Activated naive CD8-positive, alpha-beta T cell (primary cell): ENCODE measurements at regions not wholly inside any gene's neighbourhood (a gene's known extent, or its start where the extent isn't known, plus 50 kb on each side); places are given as distances from the start of the nearest gene placed in this dataset.
"Not testable (repeated sequence)": the region's sequence is repeated elsewhere in the genome, so short reads cannot be mapped to it uniquely, and the experiment has no call there.

ENCODE experiments used
- H3K27ac Mint-ChIP-seq: one replicate; pipeline ENCODE4 v1.8.0; 2021; ENCODE audit warnings: mixed read lengths
- H3K27me3 Mint-ChIP-seq: one replicate; pipeline ENCODE4 v1.8.0; 2021; ENCODE audit warnings: mixed read lengths
- H3K36me3 Mint-ChIP-seq: one replicate; pipeline ENCODE4 v1.8.0; 2021; ENCODE audit warnings: mixed read lengths
- H3K4me1 Mint-ChIP-seq: one replicate; pipeline ENCODE4 v1.8.0; 2021; ENCODE audit warnings: low read depth, mixed read lengths
- H3K4me3 Mint-ChIP-seq: one replicate; pipeline ENCODE4 v1.8.0; 2021; ENCODE audit warnings: mild to moderate bottlenecking, mixed read lengths
- H3K9me3 Mint-ChIP-seq: one replicate; pipeline ENCODE4 v1.8.0; 2021; ENCODE audit warnings: low read depth, mixed read lengths

- Mint-ChIP-seq H3K36me3 (no peaks in the 10 kb centered on the region), H3K4me1 (no peaks in the 10 kb centered on the region), H3K4me3 (no peak overlapping the region), H3K9me3 (no peaks in the 10 kb centered on the region), H3K27me3 (peaks cover 3% of the 10 kb centered on the region), H3K27ac (no peak overlapping the region)
Observed at GRCh38 chr9:86997156-86997555, 49.9 kb upstream of the GAS1 start.

- H3K4me1 Mint-ChIP-seq: no peaks in the 10 kb centered on the region
- peaks cover 4% of the 10 kb centered on the region for H3K9me3 Mint-ChIP-seq
- H3K36me3 Mint-ChIP-seq: no peaks in the 10 kb centered on the region
- H3K4me3 Mint-ChIP-seq: no peak overlapping the region
- H3K27me3 Mint-ChIP-seq: peaks cover 3% of the 10 kb centered on the region
- H3K27ac Mint-ChIP-seq: no peak overlapping the region
Observed at GRCh38 chr9:86997951-86998350, 50.6 kb upstream of the GAS1 start.

- Mint-ChIP-seq H3K36me3 (no peaks in the 10 kb centered on the region), H3K4me1 (no peaks in the 10 kb centered on the region), H3K4me3 (no peak overlapping the region)
Observed at GRCh38 chr9:87002517-87002916, 55.2 kb upstream of the GAS1 start.

GRCh38 chr9:87004016-87004415, 56.7 kb upstream of the GAS1 start:
- H3K27ac Mint-ChIP-seq: no peak overlapping the region
- H3K27me3 Mint-ChIP-seq: peaks cover 6% of the 10 kb centered on the region
- no peaks in the 10 kb centered on the region for H3K36me3 Mint-ChIP-seq
- H3K4me3 Mint-ChIP-seq: no peak overlapping the region
- no peaks in the 10 kb centered on the region for H3K4me1 Mint-ChIP-seq
- H3K9me3 Mint-ChIP-seq: peaks cover 4% of the 10 kb centered on the region

More at GRCh38 chr9:87002517-87002916, 55.2 kb upstream of the GAS1 start:
- Mint-ChIP-seq H3K27ac (no peak overlapping the region), H3K9me3 (peaks cover 4% of the 10 kb centered on the region), H3K27me3 (peaks cover 6% of the 10 kb centered on the region)

GRCh38 chr9:87006956-87007355, 59.6 kb upstream of the GAS1 start:
- peaks cover 6% of the 10 kb centered on the region for H3K27me3 Mint-ChIP-seq

GRCh38 chr9:87007711-87008366, 60.5 kb upstream of the GAS1 start:
- H3K4me3 Mint-ChIP-seq: no peak overlapping the region
- no peak overlapping the region for H3K27ac Mint-ChIP-seq
- no peaks in the 10 kb centered on the region for H3K4me1 Mint-ChIP-seq
- no peaks in the 10 kb centered on the region for H3K9me3 Mint-ChIP-seq
- peaks cover 3% of the 10 kb centered on the region for H3K27me3 Mint-ChIP-seq
- H3K36me3 Mint-ChIP-seq: no peaks in the 10 kb centered on the region

More at GRCh38 chr9:87006956-87007355, 59.6 kb upstream of the GAS1 start:
- Mint-ChIP-seq H3K36me3 (no peaks in the 10 kb centered on the region), H3K9me3 (peaks cover 4% of the 10 kb centered on the region), H3K27ac (no peak overlapping the region), H3K4me1 (no peaks in the 10 kb centered on the region), H3K4me3 (no peak overlapping the region)

GRCh38 chr9:87008667-87009066, 61.4 kb upstream of the GAS1 start:
- no peak overlapping the region for H3K27ac Mint-ChIP-seq
- no peaks in the 10 kb centered on the region for H3K4me1 Mint-ChIP-seq
- H3K27me3 Mint-ChIP-seq: peaks cover 2% of the 10 kb centered on the region
- no peak overlapping the region for H3K4me3 Mint-ChIP-seq
- H3K36me3 Mint-ChIP-seq: no peaks in the 10 kb centered on the region
- H3K9me3 Mint-ChIP-seq: no peaks in the 10 kb centered on the region

GRCh38 chr9:87010626-87011025, 63.3 kb upstream of the GAS1 start:
- no peaks in the 10 kb centered on the region for H3K9me3 Mint-ChIP-seq
- peaks cover 2% of the 10 kb centered on the region for H3K27me3 Mint-ChIP-seq
- no peak overlapping the region for H3K4me3 Mint-ChIP-seq
- H3K27ac Mint-ChIP-seq: no peak overlapping the region
- no peaks in the 10 kb centered on the region for H3K36me3 Mint-ChIP-seq
- H3K4me1 Mint-ChIP-seq: no peaks in the 10 kb centered on the region

- H3K27me3 Mint-ChIP-seq: peaks cover 2% of the 10 kb centered on the region
- H3K9me3 Mint-ChIP-seq: no peaks in the 10 kb centered on the region
- no peaks in the 10 kb centered on the region for H3K4me1 Mint-ChIP-seq
- no peak overlapping the region for H3K4me3 Mint-ChIP-seq
- H3K27ac Mint-ChIP-seq: no peak overlapping the region
- H3K36me3 Mint-ChIP-seq: no peaks in the 10 kb centered on the region
Observed at GRCh38 chr9:87011551-87011950, 64.2 kb upstream of the GAS1 start.

- H3K4me3 Mint-ChIP-seq: no peak overlapping the region
- H3K9me3 Mint-ChIP-seq: no peaks in the 10 kb centered on the region
- no peak overlapping the region for H3K27ac Mint-ChIP-seq
- H3K27me3 Mint-ChIP-seq: peaks cover 2% of the 10 kb centered on the region
- H3K4me1 Mint-ChIP-seq: no peaks in the 10 kb centered on the region
- no peaks in the 10 kb centered on the region for H3K36me3 Mint-ChIP-seq
Observed at GRCh38 chr9:87013490-87013889, 66.2 kb upstream of the GAS1 start.

- H3K36me3 Mint-ChIP-seq: no peaks in the 10 kb centered on the region
- H3K4me3 Mint-ChIP-seq: no peak overlapping the region
- H3K9me3 Mint-ChIP-seq: no peaks in the 10 kb centered on the region
- H3K27me3 Mint-ChIP-seq: peaks cover 2% of the 10 kb centered on the region
- H3K4me1 Mint-ChIP-seq: no peaks in the 10 kb centered on the region
- H3K27ac Mint-ChIP-seq: no peak overlapping the region
Observed at GRCh38 chr9:87014436-87014835, 67.1 kb upstream of the GAS1 start.

- Mint-ChIP-seq H3K27me3 (peaks cover 2% of the 10 kb centered on the region), H3K9me3 (no peaks in the 10 kb centered on the region), H3K27ac (no peak overlapping the region), H3K4me1 (no peaks in the 10 kb centered on the region), H3K36me3 (no peaks in the 10 kb centered on the region), H3K4me3 (no peak overlapping the region)
Observed at GRCh38 chr9:87016681-87017080, 69.4 kb upstream of the GAS1 start.

- Mint-ChIP-seq H3K27ac (no peak overlapping the region), H3K9me3 (no peaks in the 10 kb centered on the region), H3K36me3 (no peaks in the 10 kb centered on the region), H3K27me3 (peaks cover 7% of the 10 kb centered on the region), H3K4me3 (no peak overlapping the region), H3K4me1 (no peaks in the 10 kb centered on the region)
Observed at GRCh38 chr9:87020169-87020950, 73.1 kb upstream of the GAS1 start.

- H3K27me3 Mint-ChIP-seq: peaks cover 7% of the 10 kb centered on the region
- H3K9me3 Mint-ChIP-seq: no peaks in the 10 kb centered on the region
- no peaks in the 10 kb centered on the region for H3K4me1 Mint-ChIP-seq
- H3K4me3 Mint-ChIP-seq: no peak overlapping the region
- no peak overlapping the region for H3K27ac Mint-ChIP-seq
- H3K36me3 Mint-ChIP-seq: no peaks in the 10 kb centered on the region
Observed at GRCh38 chr9:87022178-87022577, 74.9 kb upstream of the GAS1 start.

- no peak overlapping the region for H3K27ac Mint-ChIP-seq
- H3K4me3 Mint-ChIP-seq: no peak overlapping the region
- no peaks in the 10 kb centered on the region for H3K9me3 Mint-ChIP-seq
- H3K27me3 Mint-ChIP-seq: peaks cover 7% of the 10 kb centered on the region
- no peaks in the 10 kb centered on the region for H3K36me3 Mint-ChIP-seq
- no peaks in the 10 kb centered on the region for H3K4me1 Mint-ChIP-seq
Observed at GRCh38 chr9:87026204-87026603, 78.9 kb upstream of the GAS1 start.

- not testable (repeated sequence) for H3K9me3 Mint-ChIP-seq, H3K4me1 Mint-ChIP-seq, H3K27me3 Mint-ChIP-seq
Observed at GRCh38 chr9:87028836-87029235, 81.5 kb upstream of the GAS1 start.

More at GRCh38 chr9:87028836-87029235, 81.5 kb upstream of the GAS1 start:
- not testable (repeated sequence) for H3K27ac Mint-ChIP-seq, H3K4me3 Mint-ChIP-seq, H3K36me3 Mint-ChIP-seq
